GM12892 (cell line): ENCODE measurements at regions not wholly inside any gene's neighbourhood (a gene's known extent, or its start where the extent isn't known, plus 50 kb on each side); places are given as distances from the start of the nearest gene placed in this dataset.

Source experiments
- POLR2A ChIP-seq: IDR thresholded peaks from 2 replicates; pipeline ENCODE4 v1.6.1; 2011; ENCODE audit warnings: low read depth, low read length, control low read depth
- POLR2AphosphoS5 ChIP-seq: IDR thresholded peaks from 2 replicates; pipeline ENCODE4 v1.6.1; 2011; ENCODE audit warnings: low read depth, low read length, control low read depth
- TAF1 ChIP-seq: IDR thresholded peaks from 2 replicates; pipeline ENCODE4 v1.6.1; 2011; ENCODE audit warnings: low read depth, mild to moderate bottlenecking, control low read depth, low read length, borderline replicate concordance

DNA sequence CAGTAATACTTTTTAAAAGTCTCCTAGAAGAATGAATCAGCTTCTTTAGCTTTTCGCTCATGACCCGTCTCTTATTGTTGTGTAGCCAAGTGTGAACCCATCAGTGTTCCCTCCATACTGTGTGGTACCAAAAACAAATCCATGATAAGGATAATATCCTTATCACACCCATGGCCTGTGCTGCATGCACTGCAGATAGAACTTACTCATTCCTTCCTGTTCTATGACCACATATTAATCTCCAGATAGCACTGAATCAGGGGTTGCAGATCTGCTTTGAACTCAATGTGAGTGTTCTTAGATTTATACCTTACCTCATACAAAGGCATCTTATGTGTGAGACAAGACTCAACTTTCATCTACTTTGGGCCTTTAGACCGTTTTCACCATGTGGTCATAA, 373.4 kb downstream of the JRKL start:
- no peak for TF ChIP-seq POLR2A
- no peak for TF ChIP-seq POLR2AphosphoS5
- TF ChIP-seq TAF1, result no peak
